ENCODE measurements at regions not wholly inside any gene's neighbourhood (a gene's known extent, or its start where the extent isn't known, plus 50 kb on each side); places are given as distances from the start of the nearest gene placed in this dataset.

GRCh38 chr18:46362533-46362932 lies 258.3 kb downstream of the HAUS1 start:
- no peak for TF ChIP-seq TAF1 (IDR thresholded peaks at IDR 0.05; ENCODE audit: borderline replicate concordance, insufficient read depth, low read length)
- TF ChIP-seq REST (IDR thresholded peaks at IDR 0.05; ENCODE audit: insufficient read depth in 1 of 2, low read depth in 2 of 2, low read length in 2 of 2): no peak

GRCh38 chr18:46364048-46364447 lies 259.9 kb downstream of the HAUS1 start:
- TF ChIP-seq POLR2AphosphoS5 (IDR thresholded peaks at IDR 0.05; ENCODE audit: low read depth, low read length): no peak
- no peak for TF ChIP-seq TAF1 (IDR thresholded peaks at IDR 0.05; ENCODE audit: borderline replicate concordance, insufficient read depth, low read length)
- no peak for TF ChIP-seq SIN3A (IDR thresholded peaks at IDR 0.05; ENCODE audit: borderline replicate concordance, insufficient read depth, low read length)
- no peak for TF ChIP-seq FOXP2 (optimal IDR thresholded peaks at IDR 0.05; ENCODE audit: borderline replicate concordance, extremely low read depth, extremely low read length, insufficient read depth)
- no peak for TF ChIP-seq REST (IDR thresholded peaks at IDR 0.05; ENCODE audit: insufficient read depth in 1 of 2, low read depth in 2 of 2, low read length in 2 of 2)

GRCh38 chr18:46366201-46366600 lies 262.0 kb downstream of the HAUS1 start:
- TF ChIP-seq SIN3A (IDR thresholded peaks at IDR 0.05; ENCODE audit: borderline replicate concordance, insufficient read depth, low read length): no peak
- no peak for TF ChIP-seq TAF1 (IDR thresholded peaks at IDR 0.05; ENCODE audit: borderline replicate concordance, insufficient read depth, low read length)
- TF ChIP-seq REST (IDR thresholded peaks at IDR 0.05; ENCODE audit: insufficient read depth in 1 of 2, low read depth in 2 of 2, low read length in 2 of 2): no peak
- no peak for TF ChIP-seq POLR2AphosphoS5 (IDR thresholded peaks at IDR 0.05; ENCODE audit: low read depth, low read length)
- TF ChIP-seq FOXP2 (optimal IDR thresholded peaks at IDR 0.05; ENCODE audit: borderline replicate concordance, extremely low read depth, extremely low read length, insufficient read depth): no peak

- TF ChIP-seq TAF1 (IDR thresholded peaks at IDR 0.05; ENCODE audit: borderline replicate concordance, insufficient read depth, low read length) (no peak), REST (IDR thresholded peaks at IDR 0.05; ENCODE audit: insufficient read depth in 1 of 2, low read depth in 2 of 2, low read length in 2 of 2) (no peak), POLR2AphosphoS5 (IDR thresholded peaks at IDR 0.05; ENCODE audit: low read depth, low read length) (no peak), FOXP2 (optimal IDR thresholded peaks at IDR 0.05; ENCODE audit: borderline replicate concordance, extremely low read depth, extremely low read length, insufficient read depth) (no peak), SIN3A (IDR thresholded peaks at IDR 0.05; ENCODE audit: borderline replicate concordance, insufficient read depth, low read length) (no peak)
Measured at GRCh38 chr18:46366751-46367376, 262.7 kb downstream of the HAUS1 start.

GRCh38 chr18:46369323-46369722 lies 265.1 kb downstream of the HAUS1 start:
- TF ChIP-seq FOXP2 (optimal IDR thresholded peaks at IDR 0.05; ENCODE audit: borderline replicate concordance, extremely low read depth, extremely low read length, insufficient read depth): no peak
- TF ChIP-seq REST (IDR thresholded peaks at IDR 0.05; ENCODE audit: insufficient read depth in 1 of 2, low read depth in 2 of 2, low read length in 2 of 2): no peak
- no peak for TF ChIP-seq TAF1 (IDR thresholded peaks at IDR 0.05; ENCODE audit: borderline replicate concordance, insufficient read depth, low read length)
- TF ChIP-seq SIN3A (IDR thresholded peaks at IDR 0.05; ENCODE audit: borderline replicate concordance, insufficient read depth, low read length): no peak
- TF ChIP-seq POLR2AphosphoS5 (IDR thresholded peaks at IDR 0.05; ENCODE audit: low read depth, low read length): no peak

Data from PFSK-1 (cell line).